ENCODE measurements at regions not wholly inside any gene's neighbourhood (a gene's known extent, or its start where the extent isn't known, plus 50 kb on each side); places are given as distances from the start of the nearest gene placed in this dataset.

DNA sequence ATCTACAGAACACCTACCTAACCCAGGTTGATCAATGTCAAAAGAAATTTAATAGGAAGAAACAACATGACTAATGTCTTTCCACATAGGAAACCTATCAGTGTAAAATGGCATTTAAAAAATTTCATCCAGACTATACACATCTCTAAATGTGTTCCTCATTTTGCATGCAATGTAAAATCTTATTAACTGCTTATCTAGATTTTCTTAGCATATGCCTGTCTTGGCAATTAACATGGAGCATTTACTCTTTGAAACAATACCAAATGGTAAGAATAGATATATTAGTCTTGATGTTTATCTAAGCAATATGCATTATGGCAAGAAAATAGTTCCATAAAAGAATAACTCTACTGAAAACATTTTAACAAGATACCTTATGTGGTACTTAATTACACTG lies 199.8 kb downstream of the TRAM1L1 start:
- TF ChIP-seq, protein P1, sequence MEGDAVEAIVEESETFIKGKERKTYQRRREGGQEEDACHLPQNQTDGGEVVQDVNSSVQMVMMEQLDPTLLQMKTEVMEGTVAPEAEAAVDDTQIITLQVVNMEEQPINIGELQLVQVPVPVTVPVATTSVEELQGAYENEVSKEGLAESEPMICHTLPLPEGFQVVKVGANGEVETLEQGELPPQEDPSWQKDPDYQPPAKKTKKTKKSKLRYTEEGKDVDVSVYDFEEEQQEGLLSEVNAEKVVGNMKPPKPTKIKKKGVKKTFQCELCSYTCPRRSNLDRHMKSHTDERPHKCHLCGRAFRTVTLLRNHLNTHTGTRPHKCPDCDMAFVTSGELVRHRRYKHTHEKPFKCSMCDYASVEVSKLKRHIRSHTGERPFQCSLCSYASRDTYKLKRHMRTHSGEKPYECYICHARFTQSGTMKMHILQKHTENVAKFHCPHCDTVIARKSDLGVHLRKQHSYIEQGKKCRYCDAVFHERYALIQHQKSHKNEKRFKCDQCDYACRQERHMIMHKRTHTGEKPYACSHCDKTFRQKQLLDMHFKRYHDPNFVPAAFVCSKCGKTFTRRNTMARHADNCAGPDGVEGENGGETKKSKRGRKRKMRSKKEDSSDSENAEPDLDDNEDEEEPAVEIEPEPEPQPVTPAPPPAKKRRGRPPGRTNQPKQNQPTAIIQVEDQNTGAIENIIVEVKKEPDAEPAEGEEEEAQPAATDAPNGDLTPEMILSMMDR (IDR thresholded peaks at IDR 0.05), result no peak
- TF ChIP-seq POLR2A (IDR thresholded peaks at IDR 0.05) (no peak), POLR2AphosphoS5 (IDR thresholded peaks at IDR 0.05) (no peak), EP300 (IDR thresholded peaks at IDR 0.05) (no peak)

Data from suprapubic skin (tissue), 4 donors.